Kidney epithelial cell (primary cell): ENCODE measurements at regions not wholly inside any gene's neighbourhood (a gene's known extent, or its start where the extent isn't known, plus 50 kb on each side); places are given as distances from the start of the nearest gene placed in this dataset.
"Not testable (repeated sequence)": the region's sequence is repeated elsewhere in the genome, so short reads cannot be mapped to it uniquely, and the experiment has no call there.

Experiments used
- DNase-seq: peaks from one replicate; pipeline ENCODE4 v3.0.0-alpha.2; 2010; ENCODE audit warnings: low read depth
- H3K27me3 ChIP-seq: 2 replicates; pipeline ENCODE4 v1.6.0; 2011; ENCODE audit warnings: low read length; ENCODE audit not compliant: control insufficient read depth, insufficient read depth
- H3K36me3 ChIP-seq: 2 replicates; pipeline ENCODE4 v1.5.1; 2011; ENCODE audit warnings: low read length; ENCODE audit not compliant: control insufficient read depth, insufficient read depth
- H3K4me3 ChIP-seq: 2 replicates; pipeline ENCODE4 v1.5.1; 2011; ENCODE audit warnings: low read depth, mild to moderate bottlenecking, control low read depth, low read length
- CTCF ChIP-seq: IDR thresholded peaks from 2 replicates; pipeline ENCODE4 v1.5.1; 2011; ENCODE audit warnings: mild to moderate bottlenecking, moderate library complexity, low read length, control low read depth, inconsistent platforms; ENCODE audit not compliant: insufficient read depth, poor library complexity, severe bottlenecking

- TF ChIP-seq CTCF: no peak
- Histone ChIP-seq H3K36me3 (no peaks in the 10 kb centered on the region), H3K27me3 (no peaks in the 10 kb centered on the region), H3K4me3 (no peak overlapping the region)
- no peak for DNase-seq
Measured at GRCh38 chr9:108742191-108742590, 113.6 kb downstream of the ACTL7B start.

- not testable (repeated sequence) for H3K36me3 ChIP-seq, H3K4me3 ChIP-seq, DNase-seq, H3K27me3 ChIP-seq
Measured at GRCh38 chr9:108731292-108731691, 124.5 kb downstream of the ACTL7B start.

DNA sequence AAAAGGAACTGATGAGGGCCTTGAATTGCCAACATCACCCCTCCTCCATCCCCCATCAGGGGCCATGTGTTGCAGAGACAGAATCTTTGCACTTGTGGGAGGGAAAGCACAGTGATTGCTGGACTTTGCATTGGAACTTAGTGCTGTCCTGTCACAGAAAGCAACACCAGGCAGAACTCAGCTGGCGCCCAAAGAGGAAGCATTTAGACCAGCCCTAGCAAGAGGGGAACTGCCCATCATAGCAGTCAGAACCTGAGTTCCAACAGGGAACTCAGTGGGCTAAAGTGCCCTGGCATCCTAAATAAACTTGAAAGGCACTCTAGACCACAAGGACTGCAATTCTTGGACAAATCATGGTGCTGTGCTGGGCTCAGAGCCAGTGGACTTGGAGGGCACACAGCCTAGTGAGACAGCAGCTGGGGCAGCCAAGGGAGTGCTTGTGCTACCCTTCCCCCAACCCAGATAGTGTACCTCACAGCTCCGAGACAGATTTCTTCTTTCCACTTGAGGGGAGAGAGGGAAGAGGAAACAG, 128.1 kb downstream of the ACTL7B start:
- H3K27me3 ChIP-seq: no peaks in the 10 kb centered on the region
- H3K4me3 ChIP-seq: no peak overlapping the region
- H3K36me3 ChIP-seq: no peaks in the 10 kb centered on the region
- no peak for TF ChIP-seq CTCF
- DNase-seq: no peak

DNA sequence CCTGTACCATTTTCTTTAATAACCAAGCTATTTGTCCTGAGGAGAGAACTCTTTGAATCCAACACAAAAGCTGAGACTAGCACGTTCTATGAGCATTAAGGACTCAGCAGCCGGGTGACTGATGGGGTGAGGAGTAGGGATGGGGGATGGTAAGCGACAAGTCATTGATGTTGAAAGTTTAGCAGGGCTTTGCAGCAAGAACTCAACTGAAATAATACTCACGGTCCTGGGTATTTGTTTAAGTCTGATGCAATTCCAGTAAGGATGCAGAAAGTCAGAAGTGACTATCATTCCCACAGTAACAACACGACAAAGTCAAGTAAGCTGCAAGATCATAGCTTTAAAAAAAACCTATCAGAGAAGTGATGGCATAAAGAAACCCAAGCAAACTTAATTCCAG, 131.1 kb downstream of the ACTL7B start:
- no peaks in the 10 kb centered on the region for H3K36me3 ChIP-seq
- H3K27me3 ChIP-seq: no peaks in the 10 kb centered on the region
- DNase-seq: no peak
- no peak overlapping the region for H3K4me3 ChIP-seq
- no peak for TF ChIP-seq CTCF

DNA sequence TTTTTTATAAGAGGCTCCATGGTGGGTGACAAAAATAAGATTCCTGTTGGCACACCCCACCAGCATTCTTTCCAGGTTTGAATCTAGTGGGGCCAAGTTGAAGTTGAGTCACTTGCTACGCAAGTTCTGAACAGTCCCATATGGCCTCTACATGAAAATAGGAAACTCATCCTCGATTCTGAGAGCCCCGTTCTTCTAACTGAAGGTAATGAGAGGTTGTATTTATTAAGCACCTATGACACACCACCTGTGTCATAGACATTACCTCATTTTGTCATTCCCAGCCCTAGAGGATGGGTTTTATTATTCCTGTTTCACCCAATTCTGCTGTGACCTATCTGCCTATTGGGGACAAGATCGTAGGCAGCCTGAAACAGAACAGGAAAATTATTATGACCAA, 131.7 kb downstream of the ACTL7B start:
- Histone ChIP-seq H3K27me3 (no peaks in the 10 kb centered on the region), H3K36me3 (no peaks in the 10 kb centered on the region), H3K4me3 (no peak overlapping the region)
- no peak for TF ChIP-seq CTCF
- no peak for DNase-seq

GRCh38 chr9:108722396-108722795, 133.4 kb downstream of the ACTL7B start:
- no peaks in the 10 kb centered on the region for H3K36me3 ChIP-seq
- H3K4me3 ChIP-seq: no peak overlapping the region
- no peak for TF ChIP-seq CTCF
- H3K27me3 ChIP-seq: no peaks in the 10 kb centered on the region
- no peak for DNase-seq

GRCh38 chr9:108720191-108720642, 135.6 kb downstream of the ACTL7B start:
- Histone ChIP-seq H3K36me3 (no peaks in the 10 kb centered on the region), H3K27me3 (no peaks in the 10 kb centered on the region), H3K4me3 (no peak overlapping the region)
- no peak for DNase-seq
- no peak for TF ChIP-seq CTCF
